ENCODE measurements at regions not wholly inside any gene's neighbourhood (a gene's known extent, or its start where the extent isn't known, plus 50 kb on each side); places are given as distances from the start of the nearest gene placed in this dataset.

GRCh38 chr1:234985516-234986294 is 142.9 kb downstream of the TOMM20 start:
- Histone ChIP-seq H3K27ac (ENCODE audit: extremely low read depth, low read depth, low read length) (no peak overlapping the region), H3K9me3 (ENCODE audit: control insufficient read depth, insufficient read depth, low read depth, low read length) (no peaks in the 10 kb centered on the region), H3K36me3 (ENCODE audit: control insufficient read depth in 2 of 2, insufficient read depth in 1 of 2, low read length in 2 of 2) (no peaks in the 10 kb centered on the region), H3K4me1 (ENCODE audit: control insufficient read depth, insufficient read depth, low read length) (peaks cover 3% of the 10 kb centered on the region; the same call in 1 of the 2 replicates), H3K4me3 (ENCODE audit: low read depth, low read length) (no peak overlapping the region)
- TF ChIP-seq ZNF362 (tag by site-specific recombination; IDR thresholded peaks at IDR 0.05) (peak; percentile 77; the same call in 1 of the 2 replicates), ZFP37 (tag by site-specific recombination; IDR thresholded peaks at IDR 0.05) (no peak)
- POLR2A ChIA-PET = interaction anchor here (0.7 kb wide), 1 partner anchor 26 kb away, joined by 13 read pairs; no protein-coding TSS in a partner anchor
- CTCF ChIA-PET = interaction anchor here (0.6 to 1.5 kb wide), 3 partner anchors 9 to 125 kb away, joined by 3 read pairs; no protein-coding TSS in a partner anchor

GRCh38 chr1:234985007-234985370 is 143.6 kb downstream of the TOMM20 start:
- Histone ChIP-seq H3K36me3 (ENCODE audit: control insufficient read depth in 2 of 2, insufficient read depth in 1 of 2, low read length in 2 of 2) (no peaks in the 10 kb centered on the region), H3K4me1 (ENCODE audit: control insufficient read depth, insufficient read depth, low read length) (peaks cover 3% of the 10 kb centered on the region; the same call in 1 of the 2 replicates), H3K4me3 (ENCODE audit: low read depth, low read length) (no peak overlapping the region), H3K27ac (ENCODE audit: extremely low read depth, low read depth, low read length) (no peak overlapping the region), H3K9me3 (ENCODE audit: control insufficient read depth, insufficient read depth, low read depth, low read length) (no peaks in the 10 kb centered on the region)
- POLR2A ChIA-PET = no interaction called here
- CTCF ChIA-PET = no interaction called here
- TF ChIP-seq ATF2 (tag by site-specific recombination; IDR thresholded peaks at IDR 0.05; ENCODE audit: low read depth) = no peak
- no peak for TF ChIP-seq ZNF19 (tag by site-specific recombination; IDR thresholded peaks at IDR 0.05; ENCODE audit: low read depth)
- no peak for TF ChIP-seq ZNF112 (tag by site-specific recombination; IDR thresholded peaks at IDR 0.05)
- no peak for TF ChIP-seq ZNF214 (tag by site-specific recombination; IDR thresholded peaks at IDR 0.05; ENCODE audit: borderline replicate concordance)
- no peak for TF ChIP-seq ZNF174 (tag by site-specific recombination; IDR thresholded peaks at IDR 0.05)
- TF ChIP-seq PRDM4 (tag by site-specific recombination; IDR thresholded peaks at IDR 0.05) = no peak
- no peak for TF ChIP-seq ZBTB21 (tag by site-specific recombination; IDR thresholded peaks at IDR 0.05)
- TF ChIP-seq ZNF501 (tag by site-specific recombination; IDR thresholded peaks at IDR 0.05) = no peak
- TF ChIP-seq ZNF629 (tag by site-specific recombination; IDR thresholded peaks at IDR 0.05) = no peak
- no peak for TF ChIP-seq ZNF513 (tag by site-specific recombination; IDR thresholded peaks at IDR 0.05)
- no peak for TF ChIP-seq ZNF76 (tag by site-specific recombination; IDR thresholded peaks at IDR 0.05; ENCODE audit: borderline replicate concordance, low read depth)

All from HEK293 (cell line).